ENCODE measurements at regions not wholly inside any gene's neighbourhood (a gene's known extent, or its start where the extent isn't known, plus 50 kb on each side); places are given as distances from the start of the nearest gene placed in this dataset.

DNA sequence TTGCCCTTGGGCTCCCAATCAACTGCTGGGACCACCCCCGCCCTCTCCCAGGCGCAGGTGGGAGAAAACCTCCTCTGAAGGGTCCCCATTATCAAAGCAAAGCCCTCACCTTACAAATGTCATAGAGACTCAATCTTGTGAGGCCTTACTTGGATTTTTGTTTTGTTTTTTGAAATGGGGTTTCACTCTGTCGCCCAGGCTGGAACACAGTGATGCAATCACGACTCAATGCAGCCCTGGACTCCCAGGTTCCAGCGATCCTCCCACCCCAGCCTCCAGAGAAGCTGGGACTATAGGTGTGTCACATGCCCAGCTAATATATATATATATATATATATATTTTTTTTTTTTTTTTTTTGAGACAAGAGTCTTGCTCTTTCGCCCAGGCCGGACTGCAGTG lies 57.5 kb upstream of the WIPI2 start:
- TF ChIP-seq POLR2A (IDR thresholded peaks at IDR 0.05; ENCODE audit: low read depth, low read length) (no peak), RAD21 (IDR thresholded peaks at IDR 0.05; ENCODE audit: low read length) (no peak), CEBPB (IDR thresholded peaks at IDR 0.05; ENCODE audit: low read depth, low read length) (no peak), FOS (IDR thresholded peaks at IDR 0.05; ENCODE audit: low read depth, low read length) (no peak), SMC3 (IDR thresholded peaks at IDR 0.05; ENCODE audit: low read depth, low read length) (no peak), MAZ (IDR thresholded peaks at IDR 0.05; ENCODE audit: borderline replicate concordance, low read depth, low read length) (no peak), CHD1 (IDR thresholded peaks at IDR 0.05; ENCODE audit: low read depth, low read length) (no peak), MAFK (IDR thresholded peaks at IDR 0.05; ENCODE audit: low read depth, low read length) (no peak), RFX5 (IDR thresholded peaks at IDR 0.05; ENCODE audit: low read depth, low read length) (no peak), MXI1 (IDR thresholded peaks at IDR 0.05; ENCODE audit: borderline replicate concordance, low read depth, low read length) (no peak), RCOR1 (IDR thresholded peaks at IDR 0.05; ENCODE audit: insufficient replicate concordance, low read length) (no peak)
- TF ChIP-seq, protein P1, sequence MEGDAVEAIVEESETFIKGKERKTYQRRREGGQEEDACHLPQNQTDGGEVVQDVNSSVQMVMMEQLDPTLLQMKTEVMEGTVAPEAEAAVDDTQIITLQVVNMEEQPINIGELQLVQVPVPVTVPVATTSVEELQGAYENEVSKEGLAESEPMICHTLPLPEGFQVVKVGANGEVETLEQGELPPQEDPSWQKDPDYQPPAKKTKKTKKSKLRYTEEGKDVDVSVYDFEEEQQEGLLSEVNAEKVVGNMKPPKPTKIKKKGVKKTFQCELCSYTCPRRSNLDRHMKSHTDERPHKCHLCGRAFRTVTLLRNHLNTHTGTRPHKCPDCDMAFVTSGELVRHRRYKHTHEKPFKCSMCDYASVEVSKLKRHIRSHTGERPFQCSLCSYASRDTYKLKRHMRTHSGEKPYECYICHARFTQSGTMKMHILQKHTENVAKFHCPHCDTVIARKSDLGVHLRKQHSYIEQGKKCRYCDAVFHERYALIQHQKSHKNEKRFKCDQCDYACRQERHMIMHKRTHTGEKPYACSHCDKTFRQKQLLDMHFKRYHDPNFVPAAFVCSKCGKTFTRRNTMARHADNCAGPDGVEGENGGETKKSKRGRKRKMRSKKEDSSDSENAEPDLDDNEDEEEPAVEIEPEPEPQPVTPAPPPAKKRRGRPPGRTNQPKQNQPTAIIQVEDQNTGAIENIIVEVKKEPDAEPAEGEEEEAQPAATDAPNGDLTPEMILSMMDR (conservative IDR thresholded peaks at IDR 0.05; ENCODE audit: low read depth, low read length) = no peak
- TF ChIP-seq, protein P2, sequence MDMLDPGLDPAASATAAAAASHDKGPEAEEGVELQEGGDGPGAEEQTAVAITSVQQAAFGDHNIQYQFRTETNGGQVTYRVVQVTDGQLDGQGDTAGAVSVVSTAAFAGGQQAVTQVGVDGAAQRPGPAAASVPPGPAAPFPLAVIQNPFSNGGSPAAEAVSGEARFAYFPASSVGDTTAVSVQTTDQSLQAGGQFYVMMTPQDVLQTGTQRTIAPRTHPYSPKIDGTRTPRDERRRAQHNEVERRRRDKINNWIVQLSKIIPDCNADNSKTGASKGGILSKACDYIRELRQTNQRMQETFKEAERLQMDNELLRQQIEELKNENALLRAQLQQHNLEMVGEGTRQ (IDR thresholded peaks at IDR 0.05; ENCODE audit: low read depth, low read length) = no peak
- TF ChIP-seq, protein P3, sequence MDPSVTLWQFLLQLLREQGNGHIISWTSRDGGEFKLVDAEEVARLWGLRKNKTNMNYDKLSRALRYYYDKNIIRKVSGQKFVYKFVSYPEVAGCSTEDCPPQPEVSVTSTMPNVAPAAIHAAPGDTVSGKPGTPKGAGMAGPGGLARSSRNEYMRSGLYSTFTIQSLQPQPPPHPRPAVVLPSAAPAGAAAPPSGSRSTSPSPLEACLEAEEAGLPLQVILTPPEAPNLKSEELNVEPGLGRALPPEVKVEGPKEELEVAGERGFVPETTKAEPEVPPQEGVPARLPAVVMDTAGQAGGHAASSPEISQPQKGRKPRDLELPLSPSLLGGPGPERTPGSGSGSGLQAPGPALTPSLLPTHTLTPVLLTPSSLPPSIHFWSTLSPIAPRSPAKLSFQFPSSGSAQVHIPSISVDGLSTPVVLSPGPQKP (IDR thresholded peaks at IDR 0.05; ENCODE audit: borderline replicate concordance, low read depth, low read length) = no peak

Measured in IMR-90 (cell line).